Left lung (tissue), 4 donors: ENCODE measurements at regions not wholly inside any gene's neighbourhood (a gene's known extent, or its start where the extent isn't known, plus 50 kb on each side); places are given as distances from the start of the nearest gene placed in this dataset.
"Not testable (repeated sequence)": the region's sequence is repeated elsewhere in the genome, so short reads cannot be mapped to it uniquely, and the experiment has no call there.

Source experiments
- ATAC-seq: fragments of 200-7000 bp; cut with Tn5 transposase; one replicate; pipeline ENCODE4 v1.9.1; 2020; ENCODE audit warnings: moderate library complexity
- DNase-seq, 4 donors: peaks; one replicate each; pipeline ENCODE4 v3.0.0-alpha.2; 2013 to 2020
- H3K27ac ChIP-seq, 2 donors: fragments of 200-600 bp; sonication (generic) in 1 of 2; one replicate each; pipeline versions ENCODE4 v1.5.0 to v1.8.0; 2020 to 2021
- H3K27me3 ChIP-seq, 2 donors: fragments of 200-600 bp; sonication (generic) in 1 of 2; one replicate each; pipeline versions ENCODE4 v1.5.0 to v1.8.0; 2020 to 2021
- H3K36me3 ChIP-seq, 2 donors: fragments of 200-600 bp; sonication (generic) in 1 of 2; one replicate each; pipeline versions ENCODE4 v1.5.0 to v1.8.0; 2020 to 2021
- H3K4me1 ChIP-seq, 2 donors: fragments of 200-600 bp; one replicate each; pipeline ENCODE4 v1.8.0; 2021
- H3K4me3 ChIP-seq, 2 donors: fragments of 200-600 bp; sonication (generic) in 1 of 2; one replicate each; pipeline versions ENCODE4 v1.5.0 to v1.8.0; 2020 to 2021; ENCODE audit warnings: mild to moderate bottlenecking in 1 of 2
- H3K9me3 ChIP-seq, 2 donors: fragments of 200-600 bp; sonication (generic) in 1 of 2; one replicate each; pipeline versions ENCODE4 v1.5.0 to v1.8.0; 2020 to 2021
- intact Hi-C, 2 donors: fragments of 100-400 bp; cut with DNase I; formaldehyde crosslinking; loops; one replicate each; pipeline versions ENCODE4 v1.11.2 to v1.14.2; 2022
- TF ChIP-seq, protein P1 (sequence below), 2 donors: fragments of 200-600 bp; sonication (generic) in 1 of 2; IDR thresholded peaks; one replicate each; pipeline versions ENCODE4 v1.5.0 to v1.8.0; 2021; ENCODE audit warnings: antibody characterized with exemption in 2 of 2
- donor health status: DM: no; HTN: yes; CAD: no.
- donor health status: DM: no; HTN: no; CAD: no.

DNA sequence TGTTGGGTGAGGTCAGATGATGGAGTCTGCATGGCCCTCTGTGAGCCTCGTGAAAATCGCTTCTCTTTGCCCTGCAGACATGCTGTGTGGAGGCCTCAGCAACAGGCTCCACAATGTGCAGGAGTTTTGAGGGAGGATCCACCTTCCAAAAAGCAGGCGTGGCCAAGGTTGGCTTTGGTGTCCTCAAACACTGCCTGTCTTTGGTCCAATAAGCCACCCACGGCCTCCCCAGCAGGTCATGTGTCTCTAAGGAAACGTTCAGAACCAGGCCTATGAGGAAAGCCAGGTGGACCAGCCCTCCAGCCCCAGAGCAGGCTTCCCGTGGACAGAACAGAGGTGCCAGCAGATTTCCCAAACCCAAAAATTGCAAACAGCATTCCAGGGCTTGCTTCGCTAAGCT is 340.7 kb upstream of the IRX2 start:
- peaks cover 0 to 10% of the 10 kb centered on the region in 2 donors for H3K27me3 ChIP-seq
- no peaks in the 10 kb centered on the region for H3K36me3 ChIP-seq
- no peak overlapping the region for H3K27ac ChIP-seq
- DNase-seq (no peak), ATAC-seq (no peak)
- H3K4me3 ChIP-seq: no peak overlapping the region
- no peaks in the 10 kb centered on the region for H3K4me1 ChIP-seq
- no peaks in the 10 kb centered on the region for H3K9me3 ChIP-seq
- intact Hi-C loops: no loop called here
- TF ChIP-seq, protein P1, sequence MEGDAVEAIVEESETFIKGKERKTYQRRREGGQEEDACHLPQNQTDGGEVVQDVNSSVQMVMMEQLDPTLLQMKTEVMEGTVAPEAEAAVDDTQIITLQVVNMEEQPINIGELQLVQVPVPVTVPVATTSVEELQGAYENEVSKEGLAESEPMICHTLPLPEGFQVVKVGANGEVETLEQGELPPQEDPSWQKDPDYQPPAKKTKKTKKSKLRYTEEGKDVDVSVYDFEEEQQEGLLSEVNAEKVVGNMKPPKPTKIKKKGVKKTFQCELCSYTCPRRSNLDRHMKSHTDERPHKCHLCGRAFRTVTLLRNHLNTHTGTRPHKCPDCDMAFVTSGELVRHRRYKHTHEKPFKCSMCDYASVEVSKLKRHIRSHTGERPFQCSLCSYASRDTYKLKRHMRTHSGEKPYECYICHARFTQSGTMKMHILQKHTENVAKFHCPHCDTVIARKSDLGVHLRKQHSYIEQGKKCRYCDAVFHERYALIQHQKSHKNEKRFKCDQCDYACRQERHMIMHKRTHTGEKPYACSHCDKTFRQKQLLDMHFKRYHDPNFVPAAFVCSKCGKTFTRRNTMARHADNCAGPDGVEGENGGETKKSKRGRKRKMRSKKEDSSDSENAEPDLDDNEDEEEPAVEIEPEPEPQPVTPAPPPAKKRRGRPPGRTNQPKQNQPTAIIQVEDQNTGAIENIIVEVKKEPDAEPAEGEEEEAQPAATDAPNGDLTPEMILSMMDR (IDR thresholded peaks at IDR 0.05): no peak

GRCh38 chr5:3091040-3091774 is 339.7 kb upstream of the IRX2 start:
- H3K4me3 ChIP-seq: no peak overlapping the region
- H3K9me3 ChIP-seq: no peaks in the 10 kb centered on the region
- TF ChIP-seq, protein P1 (IDR thresholded peaks at IDR 0.05): no peak
- no peak for ATAC-seq
- intact Hi-C loops: no loop called here
- no peaks in the 10 kb centered on the region for H3K4me1 ChIP-seq
- DNase-seq: no peak
- peaks cover 0 to 10% of the 10 kb centered on the region in 2 donors for H3K27me3 ChIP-seq
- H3K27ac ChIP-seq: no peak overlapping the region
- no peaks in the 10 kb centered on the region for H3K36me3 ChIP-seq

DNA sequence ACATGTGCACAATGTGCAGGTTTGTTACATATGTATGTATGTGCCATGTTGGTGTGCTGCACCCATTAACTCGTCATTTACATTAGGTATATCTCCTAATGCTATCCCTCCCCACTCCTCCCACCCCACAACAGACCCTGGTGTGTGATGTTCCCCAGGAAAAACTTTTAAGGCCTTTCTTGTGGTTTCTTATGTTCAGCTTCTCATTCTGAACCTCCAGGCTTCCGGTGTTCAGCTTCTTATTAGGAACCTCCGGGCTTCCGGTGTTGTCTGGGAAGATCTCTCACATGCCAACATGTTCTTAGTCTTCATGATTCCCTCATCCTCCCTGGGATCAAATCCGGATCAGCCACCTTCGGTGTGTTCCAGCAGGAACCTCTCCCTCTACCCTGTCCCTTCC is 338.8 kb upstream of the IRX2 start:
- H3K27ac ChIP-seq, ATAC-seq, H3K36me3 ChIP-seq, DNase-seq, H3K27me3 ChIP-seq, intact Hi-C loops, H3K4me1 ChIP-seq, H3K9me3 ChIP-seq, H3K4me3 ChIP-seq: not testable (repeated sequence)

DNA sequence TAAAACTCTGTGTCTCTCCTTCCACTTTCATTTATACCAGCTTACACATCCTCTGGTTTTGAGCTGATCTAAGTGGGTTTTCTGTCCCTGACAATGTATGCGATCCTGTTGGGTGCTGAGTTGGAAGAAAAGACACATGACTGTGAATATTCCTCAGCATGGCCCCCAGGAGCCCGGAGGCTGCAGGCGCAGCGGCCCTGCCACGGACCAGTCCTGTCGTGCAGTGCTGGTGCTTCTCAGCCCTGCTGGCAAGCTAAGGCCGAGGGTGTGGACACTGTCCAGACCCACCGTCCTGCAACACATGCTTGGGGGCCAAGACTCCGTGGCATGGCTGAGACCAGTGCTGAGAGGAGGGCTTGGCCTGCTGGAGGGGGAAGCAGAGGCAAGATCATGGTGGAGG is 328.9 kb upstream of the IRX2 start:
- Histone ChIP-seq H3K4me1 (no peaks in the 10 kb centered on the region), H3K9me3 (peaks cover 0 to 18% of the 10 kb centered on the region in 2 donors), H3K4me3 (no peak overlapping the region), H3K36me3 (no peaks in the 10 kb centered on the region), H3K27me3 (no peaks in the 10 kb centered on the region), H3K27ac (no peak overlapping the region)
- intact Hi-C loops: no loop called here
- DNase-seq (no peak), ATAC-seq (no peak)
- TF ChIP-seq, protein P1 (IDR thresholded peaks at IDR 0.05): no peak

- Histone ChIP-seq H3K4me1 (no peaks in the 10 kb centered on the region), H3K27me3 (no peaks in the 10 kb centered on the region), H3K27ac (no peak overlapping the region), H3K36me3 (no peaks in the 10 kb centered on the region), H3K4me3 (no peak overlapping the region), H3K9me3 (peaks cover 0 to 40% of the 10 kb centered on the region in 2 donors)
- ATAC-seq (no peak), DNase-seq (no peak)
- TF ChIP-seq, protein P1 (IDR thresholded peaks at IDR 0.05): no peak
- intact Hi-C loops: no loop called here
These were observed 326.2 kb upstream of the IRX2 start for GRCh38 chr5:3077684-3078083.

GRCh38 chr5:3075309-3075708 is 323.8 kb upstream of the IRX2 start:
- ATAC-seq (no peak), DNase-seq (no peak)
- intact Hi-C loops: no loop called here
- Histone ChIP-seq H3K27me3 (no peaks in the 10 kb centered on the region), H3K4me1 (no peaks in the 10 kb centered on the region), H3K36me3 (no peaks in the 10 kb centered on the region), H3K9me3 (peaks cover 0 to 57% of the 10 kb centered on the region in 2 donors), H3K27ac (no peak overlapping the region), H3K4me3 (no peak overlapping the region)
- TF ChIP-seq, protein P1 (IDR thresholded peaks at IDR 0.05): no peak
